ENCODE measurements at regions not wholly inside any gene's neighbourhood (a gene's known extent, or its start where the extent isn't known, plus 50 kb on each side); places are given as distances from the start of the nearest gene placed in this dataset.

- DNase-seq (ENCODE audit: low read depth) = no peak
These were observed 126.7 kb upstream of the NEDD9 start for GRCh38 chr6:11358904-11359830.

GRCh38 chr6:11357285-11357684, 124.8 kb upstream of the NEDD9 start:
- no peak for DNase-seq (ENCODE audit: low read depth)

GRCh38 chr6:11356404-11357155, 124.1 kb upstream of the NEDD9 start:
- no peak for DNase-seq (ENCODE audit: low read depth)

- no peak for DNase-seq (ENCODE audit: low read depth)
These were observed 121.5 kb upstream of the NEDD9 start for GRCh38 chr6:11353921-11354389.

- no peak for DNase-seq (ENCODE audit: low read depth)
These were observed 117.8 kb upstream of the NEDD9 start for GRCh38 chr6:11350294-11350693.

GRCh38 chr6:11349880-11350279, 117.4 kb upstream of the NEDD9 start:
- no peak for DNase-seq (ENCODE audit: low read depth)

- no peak for DNase-seq (ENCODE audit: low read depth)
These were observed 114.0 kb upstream of the NEDD9 start for GRCh38 chr6:11346516-11346915.

- no peak for DNase-seq (ENCODE audit: low read depth)
These were observed 113.1 kb upstream of the NEDD9 start for GRCh38 chr6:11345536-11345935.

- no peak for DNase-seq (ENCODE audit: low read depth)
These were observed 111.7 kb upstream of the NEDD9 start for GRCh38 chr6:11343963-11344723.

GRCh38 chr6:11341867-11342266, 109.4 kb upstream of the NEDD9 start:
- DNase-seq (ENCODE audit: low read depth) = no peak

- no peak for DNase-seq (ENCODE audit: low read depth)
These were observed 108.8 kb upstream of the NEDD9 start for GRCh38 chr6:11341303-11341702.

GRCh38 chr6:11339380-11339779, 106.9 kb upstream of the NEDD9 start:
- DNase-seq (ENCODE audit: low read depth) = no peak

- no peak for DNase-seq (ENCODE audit: low read depth)
These were observed 104.8 kb upstream of the NEDD9 start for GRCh38 chr6:11337306-11337705.

GRCh38 chr6:11335826-11336225, 103.4 kb upstream of the NEDD9 start:
- DNase-seq (ENCODE audit: low read depth) = no peak

- DNase-seq (ENCODE audit: low read depth) = no peak
These were observed 100.8 kb upstream of the NEDD9 start for GRCh38 chr6:11333132-11333849.

GRCh38 chr6:11332463-11332862, 100.0 kb upstream of the NEDD9 start:
- no peak for DNase-seq (ENCODE audit: low read depth)

- DNase-seq (ENCODE audit: low read depth) = no peak
These were observed 98.6 kb upstream of the NEDD9 start for GRCh38 chr6:11331111-11331510.

- no peak for DNase-seq (ENCODE audit: low read depth)
These were observed 97.9 kb upstream of the NEDD9 start for GRCh38 chr6:11330413-11330760.

GRCh38 chr6:11329726-11330412, 97.4 kb upstream of the NEDD9 start:
- DNase-seq (ENCODE audit: low read depth) = no peak

- no peak for DNase-seq (ENCODE audit: low read depth)
These were observed 96.3 kb upstream of the NEDD9 start for GRCh38 chr6:11328613-11329247.

GRCh38 chr6:11327961-11328360, 95.5 kb upstream of the NEDD9 start:
- DNase-seq (ENCODE audit: low read depth) = no peak
